Fibroblast of pulmonary artery (primary cell): ENCODE measurements at regions not wholly inside any gene's neighbourhood (a gene's known extent, or its start where the extent isn't known, plus 50 kb on each side); places are given as distances from the start of the nearest gene placed in this dataset.

Experiments
- DNase-seq: peaks from one replicate; pipeline ENCODE4 v3.0.0-alpha.2; 2010; ENCODE audit warnings: low read depth
- H3K4me3 ChIP-seq: replicated peaks from 2 replicates; pipeline ENCODE4 v1.5.1; 2011; ENCODE audit warnings: low read depth, mild to moderate bottlenecking, control low read depth, low read length, moderate library complexity
- TF ChIP-seq, protein P1 (sequence below): IDR thresholded peaks from 2 replicates; pipeline ENCODE4 v1.5.1; 2011; ENCODE audit warnings: mild to moderate bottlenecking, control low read depth, low read length, inconsistent platforms; ENCODE audit errors: missing control alignments

DNA sequence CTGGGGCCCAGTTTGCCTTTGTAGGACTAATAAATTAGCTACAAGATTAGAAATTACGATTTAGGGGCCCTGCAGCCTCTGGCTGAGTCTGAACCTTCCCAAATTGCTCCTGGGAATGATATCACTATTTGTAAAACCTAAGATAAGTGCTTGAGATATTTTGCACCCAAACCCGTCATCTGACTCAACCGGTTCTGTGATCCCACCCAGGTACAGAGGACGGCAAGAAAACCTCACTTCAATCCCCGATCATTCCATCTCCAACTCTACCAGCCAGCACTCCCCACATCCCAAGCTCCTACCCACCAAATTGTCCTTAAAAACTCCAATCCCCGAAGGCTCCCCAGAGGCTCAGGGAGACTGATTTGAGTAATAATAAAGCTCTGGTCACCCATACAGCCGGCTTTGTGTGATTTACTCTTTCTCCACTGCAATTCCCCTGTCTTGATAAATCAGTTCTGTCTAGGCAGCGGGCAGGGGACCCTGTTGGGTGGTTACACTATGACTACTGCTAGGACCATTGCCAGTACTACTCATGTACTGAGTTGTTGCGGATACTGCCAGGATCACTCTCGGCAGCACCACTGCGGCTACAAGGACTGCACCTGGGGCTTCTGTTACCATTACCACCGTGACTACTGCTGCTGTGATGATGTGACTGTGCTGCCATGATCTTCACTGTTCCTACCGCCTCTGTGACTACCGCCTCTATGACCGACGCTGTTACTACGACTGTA is 73.1 kb downstream of the IRF8 start:
- no peak for DNase-seq
- TF ChIP-seq, protein P1, sequence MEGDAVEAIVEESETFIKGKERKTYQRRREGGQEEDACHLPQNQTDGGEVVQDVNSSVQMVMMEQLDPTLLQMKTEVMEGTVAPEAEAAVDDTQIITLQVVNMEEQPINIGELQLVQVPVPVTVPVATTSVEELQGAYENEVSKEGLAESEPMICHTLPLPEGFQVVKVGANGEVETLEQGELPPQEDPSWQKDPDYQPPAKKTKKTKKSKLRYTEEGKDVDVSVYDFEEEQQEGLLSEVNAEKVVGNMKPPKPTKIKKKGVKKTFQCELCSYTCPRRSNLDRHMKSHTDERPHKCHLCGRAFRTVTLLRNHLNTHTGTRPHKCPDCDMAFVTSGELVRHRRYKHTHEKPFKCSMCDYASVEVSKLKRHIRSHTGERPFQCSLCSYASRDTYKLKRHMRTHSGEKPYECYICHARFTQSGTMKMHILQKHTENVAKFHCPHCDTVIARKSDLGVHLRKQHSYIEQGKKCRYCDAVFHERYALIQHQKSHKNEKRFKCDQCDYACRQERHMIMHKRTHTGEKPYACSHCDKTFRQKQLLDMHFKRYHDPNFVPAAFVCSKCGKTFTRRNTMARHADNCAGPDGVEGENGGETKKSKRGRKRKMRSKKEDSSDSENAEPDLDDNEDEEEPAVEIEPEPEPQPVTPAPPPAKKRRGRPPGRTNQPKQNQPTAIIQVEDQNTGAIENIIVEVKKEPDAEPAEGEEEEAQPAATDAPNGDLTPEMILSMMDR = no peak
- H3K4me3 ChIP-seq = no peak overlapping the region

DNA sequence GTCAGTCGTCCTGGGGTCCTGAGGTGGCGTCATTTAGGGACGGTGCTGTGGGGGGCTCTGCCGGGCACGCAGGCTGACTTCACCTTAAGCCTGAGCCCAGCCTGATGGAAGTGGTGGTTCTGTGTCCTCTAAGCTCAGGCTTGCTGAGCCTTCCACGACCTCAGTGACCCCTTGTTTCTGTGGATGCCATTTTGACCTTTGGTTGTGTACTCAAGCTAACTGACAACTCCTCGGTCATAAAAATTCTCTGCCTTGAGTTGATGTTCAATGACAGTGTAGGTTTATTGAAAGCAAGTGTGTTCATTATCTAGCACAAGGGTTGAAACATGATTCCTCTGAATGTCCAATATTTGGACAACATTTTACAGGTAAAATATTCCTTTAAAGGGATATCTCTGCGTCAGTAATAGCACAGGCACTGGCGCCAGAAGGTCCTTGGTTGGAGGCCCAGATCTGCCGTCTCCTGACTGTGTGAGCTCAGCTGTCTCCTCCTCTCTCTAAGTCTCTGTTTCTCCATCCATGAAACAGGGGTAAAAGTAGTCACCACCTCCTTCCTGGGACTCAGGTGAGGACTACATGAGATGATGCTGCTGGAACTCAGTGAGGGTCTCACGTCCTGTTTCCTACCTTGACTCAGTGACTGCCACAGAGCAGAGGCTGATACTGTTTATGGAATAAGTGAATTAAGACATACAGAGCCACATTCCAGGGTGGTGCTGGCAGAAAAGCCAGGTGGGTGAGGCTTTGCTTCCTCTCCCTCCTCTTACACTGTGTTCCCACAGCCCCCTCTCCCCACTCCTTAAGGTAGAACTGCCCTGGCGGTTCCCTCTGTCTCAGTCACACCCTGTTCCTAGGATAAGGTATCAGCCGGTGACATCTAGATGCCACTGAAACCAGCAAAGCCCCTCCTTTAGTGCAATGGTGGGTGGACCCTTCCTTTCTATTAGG is 75.7 kb downstream of the IRF8 start:
- TF ChIP-seq, protein P1 = no peak
- no peak overlapping the region for H3K4me3 ChIP-seq
- DNase-seq = no peak

DNA sequence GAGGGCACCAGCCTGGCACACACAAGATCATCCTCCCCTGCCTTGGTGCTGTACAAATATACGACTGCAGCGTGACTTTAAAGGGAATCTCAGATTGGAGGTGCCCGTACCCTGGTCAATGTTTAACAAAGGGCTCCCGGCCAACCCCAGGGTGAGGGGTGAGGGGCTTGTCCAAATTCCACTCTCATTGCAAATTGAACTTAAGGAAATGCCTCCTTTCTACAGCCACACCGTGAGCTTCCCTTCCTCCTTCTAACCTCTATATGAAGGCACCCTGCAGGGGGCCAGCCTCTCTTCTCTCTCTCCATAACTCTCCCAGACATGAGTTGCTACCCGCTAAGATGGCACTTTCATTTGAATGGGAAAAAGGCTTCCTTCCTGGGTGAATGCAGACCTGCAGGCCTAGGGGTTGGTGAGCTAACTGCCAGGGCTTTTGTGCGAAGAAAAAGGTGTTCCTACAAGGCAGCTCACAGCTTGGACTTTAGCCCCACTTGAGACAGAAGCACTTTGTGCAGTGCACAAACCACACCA is 76.6 kb downstream of the IRF8 start:
- TF ChIP-seq, protein P1 = no peak
- H3K4me3 ChIP-seq = no peak overlapping the region
- no peak for DNase-seq

DNA sequence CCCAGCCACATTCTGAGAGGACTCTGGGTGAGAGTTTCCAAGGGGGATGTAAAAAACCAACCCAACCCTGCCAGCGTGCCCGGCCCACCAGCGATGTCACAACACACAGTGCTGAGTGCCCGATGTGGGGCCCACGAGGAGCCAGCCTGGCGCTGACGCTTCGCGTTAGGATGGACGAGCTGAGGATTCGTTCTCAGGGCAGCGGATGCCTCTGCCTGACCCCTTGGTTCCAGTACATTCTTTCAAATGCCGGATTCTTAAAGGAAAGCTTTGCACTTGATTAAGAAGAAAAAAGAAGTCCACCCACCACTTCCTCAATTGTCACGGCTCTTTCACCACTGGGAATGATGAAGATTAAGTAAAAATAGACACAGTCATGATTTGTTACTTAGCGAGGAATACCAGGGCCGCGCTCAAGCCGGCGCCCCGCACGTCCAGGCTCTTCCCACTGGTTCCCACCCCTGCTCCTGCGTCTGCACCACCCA is 79.4 kb downstream of the IRF8 start:
- TF ChIP-seq, protein P1 = no peak
- DNase-seq = no peak
- no peak overlapping the region for H3K4me3 ChIP-seq

DNA sequence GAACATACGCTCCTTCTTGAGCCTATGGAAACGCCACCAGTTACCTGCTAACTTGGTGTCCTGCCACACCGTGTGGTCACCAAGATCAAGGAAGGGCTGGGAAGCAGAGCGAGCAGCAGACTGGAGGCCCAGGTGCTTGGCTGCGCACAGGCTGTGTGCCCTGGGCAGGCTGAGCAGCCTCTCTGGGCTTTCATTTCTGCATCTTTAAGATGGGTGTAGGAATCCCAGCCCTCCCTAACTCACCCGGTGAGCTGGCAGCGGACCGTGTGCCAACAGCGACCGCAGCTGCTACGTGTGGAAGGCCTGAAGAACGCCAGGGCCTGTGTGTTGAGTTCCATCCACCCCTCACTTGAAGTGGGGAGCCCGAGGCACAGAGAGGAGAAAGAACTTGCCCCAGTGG is 80.0 kb downstream of the IRF8 start:
- DNase-seq = no peak
- TF ChIP-seq, protein P1 = no peak
- H3K4me3 ChIP-seq = no peak overlapping the region

DNA sequence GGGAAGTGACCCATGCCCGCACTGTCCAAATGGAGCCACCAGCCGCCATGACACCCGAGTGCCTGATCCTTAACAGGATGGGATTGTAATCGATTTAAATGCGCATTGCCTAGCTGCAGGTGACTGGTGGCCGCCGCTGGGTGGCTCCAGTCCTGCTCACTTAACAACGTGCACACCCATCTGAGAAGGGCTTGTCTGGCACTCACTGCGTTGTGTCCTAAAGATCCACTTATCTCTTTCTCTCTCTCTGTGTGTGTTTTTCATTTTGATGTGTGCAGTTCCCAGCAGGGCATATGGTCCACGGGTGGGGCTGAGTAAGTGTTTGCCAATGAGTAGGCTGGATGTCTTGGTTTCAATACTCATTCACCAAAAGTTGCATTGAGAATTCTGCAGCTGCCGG is 80.6 kb downstream of the IRF8 start:
- TF ChIP-seq, protein P1 = no peak
- DNase-seq = no peak
- no peak overlapping the region for H3K4me3 ChIP-seq
